HEK293 (cell line): ENCODE measurements at regions not wholly inside any gene's neighbourhood (a gene's known extent, or its start where the extent isn't known, plus 50 kb on each side); places are given as distances from the start of the nearest gene placed in this dataset.

Source experiments
- CTCF ChIA-PET: fragments of 350-600 bp; formaldehyde crosslinking; extraction: SDS; loops from one replicate; lab custom pipeline; 2021; ENCODE audit warnings: antibody characterized with exemption; lab: Yijun Ruan, JAX
- POLR2A ChIA-PET: fragments of 300-600 bp; formaldehyde crosslinking; extraction: SDS; loops from one replicate; lab custom pipeline; 2020; ENCODE audit warnings: antibody characterized with exemption, inconsistent platforms; lab: Yijun Ruan, JAX
- H3K27ac ChIP-seq: fragments of 200-500 bp; sonication (Bioruptor generic); 2 replicates; pipeline ENCODE4 v1.5.1; 2014; ENCODE audit warnings: low read depth, low read length, control low read depth, inconsistent platforms; ENCODE audit errors: extremely low read depth
- H3K36me3 ChIP-seq, 2 experiments: fragments of 200-500 bp in 1 of 2; sonication (Bioruptor generic) in 1 of 2; 1 replicate in 1 of 2; 2 replicates in 1 of 2; pipeline ENCODE4 v1.5.1; 2014 to 2017; ENCODE audit warnings: inconsistent platforms in 2 of 2, low read length in 2 of 2; ENCODE audit not compliant: control insufficient read depth in 2 of 2, insufficient read depth in 1 of 2
- H3K4me1 ChIP-seq: fragments of 200-500 bp; sonication (Bioruptor generic); 2 replicates; pipeline ENCODE4 v1.5.1; 2014; ENCODE audit warnings: mild to moderate bottlenecking, low read length, inconsistent platforms; ENCODE audit not compliant: control insufficient read depth, insufficient read depth
- H3K4me3 ChIP-seq: 2 replicates; pipeline ENCODE4 v1.5.1; 2011; ENCODE audit warnings: low read depth, mild to moderate bottlenecking, control low read depth, low read length, moderate library complexity
- H3K9me3 ChIP-seq: fragments of 200-500 bp; sonication (Bioruptor generic); 2 replicates; pipeline ENCODE4 v1.5.1; 2014; ENCODE audit warnings: low read depth, low read length, inconsistent platforms; ENCODE audit not compliant: control insufficient read depth, insufficient read depth
- CTCF ChIP-seq: fragments of 450-650 bp; formaldehyde crosslinking; IDR thresholded peaks from 2 replicates; pipeline ENCODE4 v1.5.1; 2016; ENCODE audit warnings: missing biosample characterization, missing genetic modification characterization
- HOXA7 ChIP-seq: sonication (generic); formaldehyde crosslinking; IDR thresholded peaks from 2 replicates; pipeline ENCODE4 v1.8.1; 2022; ENCODE audit warnings: missing genetic modification reagents, borderline replicate concordance
- KLF16 ChIP-seq: fragments of 450-650 bp; formaldehyde crosslinking; IDR thresholded peaks from 2 replicates; pipeline ENCODE4 v1.5.1; 2017; ENCODE audit warnings: missing biosample characterization, missing genetic modification characterization
- MYNN ChIP-seq: fragments of 450-650 bp; formaldehyde crosslinking; IDR thresholded peaks from 2 replicates; pipeline ENCODE4 v1.5.1; 2016; ENCODE audit warnings: missing biosample characterization, missing genetic modification characterization, borderline replicate concordance
- PRDM6 ChIP-seq: fragments of 450-650 bp; formaldehyde crosslinking; IDR thresholded peaks from 2 replicates; pipeline ENCODE4 v1.5.1; 2017; ENCODE audit warnings: missing biosample characterization, missing genetic modification characterization
- SP3 ChIP-seq: fragments of 450-650 bp; formaldehyde crosslinking; IDR thresholded peaks from 2 replicates; pipeline ENCODE4 v1.5.1; 2016; ENCODE audit warnings: missing biosample characterization, missing genetic modification characterization
- ZBTB26 ChIP-seq: fragments of 450-650 bp; formaldehyde crosslinking; optimal IDR thresholded peaks from 2 replicates; pipeline ENCODE3; 2016; ENCODE audit warnings: missing biosample characterization, mild to moderate bottlenecking, missing genetic modification characterization
- ZBTB44 ChIP-seq: fragments of 450-650 bp; IDR thresholded peaks from 2 replicates; pipeline ENCODE4 v1.5.1; 2018; ENCODE audit warnings: missing biosample characterization, mild to moderate bottlenecking, missing genetic modification characterization
- ZFP37 ChIP-seq: fragments of 450-650 bp; formaldehyde crosslinking; IDR thresholded peaks from 2 replicates; pipeline ENCODE4 v1.5.1; 2016; ENCODE audit warnings: missing biosample characterization, missing genetic modification characterization
- ZFP41 ChIP-seq: fragments of 450-650 bp; formaldehyde crosslinking; IDR thresholded peaks from 2 replicates; pipeline ENCODE4 v1.5.1; 2016; ENCODE audit warnings: missing biosample characterization, missing genetic modification characterization, borderline replicate concordance
- ZIC2 ChIP-seq: fragments of 450-650 bp; formaldehyde crosslinking; IDR thresholded peaks from 2 replicates; pipeline ENCODE4 v1.5.1; 2016; ENCODE audit warnings: missing biosample characterization, missing genetic modification characterization
- ZNF19 ChIP-seq: fragments of 450-650 bp; formaldehyde crosslinking; IDR thresholded peaks from 2 replicates; pipeline ENCODE4; 2016; ENCODE audit warnings: missing biosample characterization, missing genetic modification characterization, low read depth
- ZNF26 ChIP-seq: fragments of 450-650 bp; formaldehyde crosslinking; IDR thresholded peaks from 2 replicates; pipeline ENCODE4 v1.5.1; 2016; ENCODE audit warnings: missing biosample characterization, missing genetic modification characterization
- ZNF362 ChIP-seq: fragments of 450-650 bp; formaldehyde crosslinking; IDR thresholded peaks from 2 replicates; pipeline ENCODE4 v1.5.1; 2016; ENCODE audit warnings: missing biosample characterization, missing genetic modification characterization
- ZNF423 ChIP-seq: fragments of 450-650 bp; formaldehyde crosslinking; IDR thresholded peaks from 2 replicates; pipeline ENCODE4 v1.5.1; 2016; ENCODE audit warnings: missing biosample characterization, missing genetic modification characterization
- ZNF426 ChIP-seq: fragments of 450-650 bp; formaldehyde crosslinking; IDR thresholded peaks from 2 replicates; pipeline ENCODE4 v1.5.1; 2017; ENCODE audit warnings: missing biosample characterization, missing genetic modification characterization, mild to moderate bottlenecking, inconsistent platforms, moderate library complexity
- ZNF433 ChIP-seq: fragments of 450-650 bp; formaldehyde crosslinking; IDR thresholded peaks from 2 replicates; pipeline ENCODE4 v1.5.1; 2016; ENCODE audit warnings: missing biosample characterization, missing genetic modification characterization, low read depth
- ZNF473 ChIP-seq: fragments of 450-650 bp; formaldehyde crosslinking; IDR thresholded peaks from 2 replicates; pipeline ENCODE4 v1.5.1; 2017; ENCODE audit warnings: missing biosample characterization, missing genetic modification characterization
- ZNF530 ChIP-seq: fragments of 450-650 bp; formaldehyde crosslinking; IDR thresholded peaks from 2 replicates; pipeline ENCODE4 v1.5.1; 2016; ENCODE audit warnings: low read depth, missing biosample characterization, missing genetic modification characterization
- ZNF561 ChIP-seq: fragments of 450-650 bp; IDR thresholded peaks from 2 replicates; pipeline ENCODE4 v1.5.1; 2018; ENCODE audit warnings: missing biosample characterization, missing genetic modification characterization, borderline replicate concordance
- ZNF596 ChIP-seq: fragments of 450-650 bp; IDR thresholded peaks from 2 replicates; pipeline ENCODE4 v1.5.0; 2018; ENCODE audit warnings: missing biosample characterization, mild to moderate bottlenecking, missing genetic modification characterization, moderate library complexity
- ZNF639 ChIP-seq: fragments of 450-650 bp; formaldehyde crosslinking; IDR thresholded peaks from 2 replicates; pipeline ENCODE4 v1.5.1; 2016; ENCODE audit warnings: missing biosample characterization, missing genetic modification characterization
- ZNF704 ChIP-seq: fragments of 450-650 bp; formaldehyde crosslinking; IDR thresholded peaks from 2 replicates; pipeline ENCODE4 v1.5.1; 2016; ENCODE audit warnings: missing biosample characterization, missing genetic modification characterization
- ZNF776 ChIP-seq: fragments of 450-650 bp; formaldehyde crosslinking; IDR thresholded peaks from 2 replicates; pipeline ENCODE4 v1.5.0; 2017; ENCODE audit warnings: missing biosample characterization, missing genetic modification characterization, borderline replicate concordance
- ZNF843 ChIP-seq: fragments of 450-650 bp; formaldehyde crosslinking; IDR thresholded peaks from 2 replicates; pipeline ENCODE4 v1.5.1; 2016; ENCODE audit warnings: missing biosample characterization, missing genetic modification characterization

GRCh38 chr2:118539290-118539689, 308.2 kb downstream of the EN1 start:
- no peak overlapping the region for H3K4me3 ChIP-seq
- CTCF ChIA-PET, result interaction anchor here (0.6 to 1.5 kb wide), 8 partner anchors 8 to 316 kb away, joined by 3 to 6 read pairs (median 3); no protein-coding TSS in a partner anchor
- H3K4me1 ChIP-seq, result no peaks in the 10 kb centered on the region
- H3K27ac ChIP-seq, result no peak overlapping the region
- H3K9me3 ChIP-seq, result no peaks in the 10 kb centered on the region
- H3K36me3 ChIP-seq, result no peaks in the 10 kb centered on the region
- TF ChIP-seq ZNF362 (tag by site-specific recombination) (no peak), ZNF473 (tag by site-specific recombination) (no peak), SP3 (tag by site-specific recombination) (no peak), PRDM6 (tag by site-specific recombination) (no peak), ZFP37 (tag by site-specific recombination) (no peak), ZNF433 (no peak), ZNF26 (tag by site-specific recombination) (no peak), ZNF596 (no peak), ZNF704 (tag by site-specific recombination) (no peak), ZNF423 (tag by site-specific recombination) (no peak), ZIC2 (tag by site-specific recombination) (no peak), ZFP41 (tag by site-specific recombination) (no peak), ZNF426 (no peak), ZNF561 (tag by site-specific recombination) (no peak), ZNF639 (tag by site-specific recombination) (no peak)
- POLR2A ChIA-PET, result no interaction called here

GRCh38 chr2:118536306-118536705, 311.1 kb downstream of the EN1 start:
- CTCF ChIA-PET, result no interaction called here
- H3K9me3 ChIP-seq, result no peaks in the 10 kb centered on the region
- TF ChIP-seq ZBTB26 (tag by site-specific recombination), result no peak
- TF ChIP-seq ZNF530 (tag by site-specific recombination), result no peak
- no peak for TF ChIP-seq ZNF19
- no peak for TF ChIP-seq ZNF776 (tag by site-specific recombination)
- TF ChIP-seq ZBTB44, result no peak
- no peak for TF ChIP-seq MYNN
- no peak for TF ChIP-seq HOXA7
- no peak for TF ChIP-seq KLF16 (tag by site-specific recombination)
- TF ChIP-seq CTCF (tag by site-specific recombination), result no peak
- no peak for TF ChIP-seq ZNF843 (tag by site-specific recombination)

More at GRCh38 chr2:118536306-118536705, 311.1 kb downstream of the EN1 start:
- no peaks in the 10 kb centered on the region for H3K36me3 ChIP-seq
- H3K27ac ChIP-seq, result no peak overlapping the region
- no peaks in the 10 kb centered on the region for H3K4me1 ChIP-seq
- H3K4me3 ChIP-seq, result no peak overlapping the region
- POLR2A ChIA-PET, result no interaction called here
